Karpas-422 (cell line): ENCODE measurements at regions not wholly inside any gene's neighbourhood (a gene's known extent, or its start where the extent isn't known, plus 50 kb on each side); places are given as distances from the start of the nearest gene placed in this dataset.
"Not testable (repeated sequence)": the region's sequence is repeated elsewhere in the genome, so short reads cannot be mapped to it uniquely, and the experiment has no call there.

Experiments
- DNase-seq: peaks from one replicate; pipeline ENCODE4 v3.0.0-alpha.2; 2015
- H2AFZ ChIP-seq: fragments of 200-600 bp; sonication (generic); 2 replicates; pipeline ENCODE4 v1.6.1; 2014; ENCODE audit warnings: antibody characterized with exemption, low read length, mixed read lengths
- H3K27ac ChIP-seq: fragments of 200-600 bp; sonication (generic); 2 replicates; pipeline ENCODE4 v1.5.1; 2014; ENCODE audit warnings: mild to moderate bottlenecking, low read length, moderate library complexity
- H3K27me3 ChIP-seq: fragments of 200-600 bp; sonication (generic); 2 replicates; pipeline ENCODE4 v1.6.1; 2014; ENCODE audit warnings: low read length, mixed read lengths
- H3K36me3 ChIP-seq: fragments of 200-600 bp; sonication (generic); 2 replicates; pipeline ENCODE4 v1.6.1; 2014; ENCODE audit warnings: low read length, mixed read lengths; ENCODE audit not compliant: insufficient read depth
- H3K4me1 ChIP-seq: fragments of 200-600 bp; sonication (generic); 2 replicates; pipeline ENCODE4 v1.6.1; 2014; ENCODE audit warnings: mild to moderate bottlenecking, low read length, mixed read lengths
- H3K4me2 ChIP-seq: fragments of 200-600 bp; sonication (generic); 2 replicates; pipeline ENCODE4 v1.6.1; 2014; ENCODE audit warnings: low read length, low read depth, mild to moderate bottlenecking; ENCODE audit not compliant: poor library complexity, severe bottlenecking
- H3K4me3 ChIP-seq: fragments of 200-600 bp; sonication (generic); 2 replicates; pipeline ENCODE4 v1.5.1; 2014; ENCODE audit warnings: mild to moderate bottlenecking, antibody characterized with exemption, low read length, mixed read lengths
- H3K79me2 ChIP-seq: fragments of 200-600 bp; sonication (generic); 2 replicates; pipeline ENCODE4 v1.6.1; 2014; ENCODE audit warnings: mild to moderate bottlenecking, low read length, mixed read lengths
- H3K9ac ChIP-seq: fragments of 200-600 bp; sonication (generic); 2 replicates; pipeline ENCODE4 v1.6.0; 2014; ENCODE audit warnings: low read length
- H3K9me2 ChIP-seq: fragments of 200-600 bp; sonication (generic), shearing (Covaris generic); replicated peaks from 2 replicates; pipeline ENCODE4 v1.6.0; 2014; ENCODE audit warnings: mild to moderate bottlenecking, low read length, moderate library complexity; ENCODE audit not compliant: insufficient read depth
- H3K9me3 ChIP-seq: fragments of 300-700, 200-600 bp; sonication (generic); 2 replicates; pipeline ENCODE4 v1.6.1; 2014; ENCODE audit warnings: low read length, mixed read lengths
- H4K20me1 ChIP-seq: fragments of 200-600 bp; sonication (generic); 2 replicates; pipeline ENCODE4 v1.6.1; 2014; ENCODE audit warnings: mild to moderate bottlenecking, antibody characterized with exemption, low read length, low read depth; ENCODE audit not compliant: insufficient read depth

DNA sequence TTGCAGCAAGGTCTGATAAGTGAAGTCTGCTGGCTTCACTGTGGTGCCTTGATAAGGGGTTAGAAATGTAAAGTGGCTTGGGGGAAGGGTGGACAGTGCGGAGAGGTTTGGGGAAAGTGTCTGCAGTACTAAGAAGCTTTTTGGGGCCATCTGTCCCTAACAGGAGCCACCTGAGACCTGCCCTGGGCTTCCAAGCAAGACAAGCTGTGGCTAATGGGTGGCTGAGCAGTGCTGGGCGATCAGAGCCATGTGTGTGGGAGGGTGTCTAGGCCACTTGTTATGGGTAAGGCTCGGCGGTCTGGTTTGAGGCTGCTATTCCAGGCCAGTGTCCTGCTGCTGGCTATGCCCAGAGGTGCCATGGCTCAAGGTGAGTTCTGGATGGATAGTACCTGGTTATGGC lies 185.4 kb upstream of the MTMR8 start:
- H3K27ac ChIP-seq: no peak overlapping the region
- no peak overlapping the region for H3K9ac ChIP-seq
- H3K9me3 ChIP-seq: no peaks in the 10 kb centered on the region
- DNase-seq: no peak
- H2AFZ ChIP-seq: no peak overlapping the region
- no peaks in the 10 kb centered on the region for H3K79me2 ChIP-seq
- no peaks in the 10 kb centered on the region for H4K20me1 ChIP-seq
- H3K9me2 ChIP-seq: no peaks in the 10 kb centered on the region
- H3K4me2 ChIP-seq: no peak overlapping the region
- no peak overlapping the region for H3K4me3 ChIP-seq
- no peaks in the 10 kb centered on the region for H3K4me1 ChIP-seq
- no peaks in the 10 kb centered on the region for H3K27me3 ChIP-seq
- no peaks in the 10 kb centered on the region for H3K36me3 ChIP-seq

DNA sequence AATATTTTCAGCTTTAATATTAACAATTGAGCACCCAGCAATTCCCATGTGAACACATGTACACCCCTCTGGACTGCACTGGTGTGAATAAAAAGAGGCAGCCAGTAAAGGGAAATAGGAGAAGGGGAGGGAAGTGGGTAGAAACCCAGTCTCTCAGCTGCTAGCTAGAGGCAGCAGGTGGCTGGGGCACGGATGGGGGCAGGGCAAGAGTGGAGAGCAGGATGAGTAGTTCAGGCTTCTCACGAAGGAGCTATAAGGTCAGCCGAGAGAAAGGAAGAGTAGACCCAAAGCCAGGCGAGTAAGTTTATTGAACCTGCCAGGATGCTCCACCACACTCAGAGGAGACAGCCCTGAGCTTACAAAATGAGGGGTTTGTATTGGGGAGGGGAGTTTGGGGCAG lies 184.8 kb upstream of the MTMR8 start:
- H4K20me1 ChIP-seq: no peaks in the 10 kb centered on the region
- H3K9ac ChIP-seq: no peak overlapping the region
- H3K4me2 ChIP-seq: no peak overlapping the region
- no peaks in the 10 kb centered on the region for H3K4me1 ChIP-seq
- H3K27me3 ChIP-seq: no peaks in the 10 kb centered on the region
- H3K27ac ChIP-seq: no peak overlapping the region
- no peak overlapping the region for H2AFZ ChIP-seq
- H3K36me3 ChIP-seq: no peaks in the 10 kb centered on the region
- H3K4me3 ChIP-seq: no peak overlapping the region
- no peaks in the 10 kb centered on the region for H3K9me3 ChIP-seq
- no peaks in the 10 kb centered on the region for H3K9me2 ChIP-seq
- no peaks in the 10 kb centered on the region for H3K79me2 ChIP-seq
- no peak for DNase-seq

DNA sequence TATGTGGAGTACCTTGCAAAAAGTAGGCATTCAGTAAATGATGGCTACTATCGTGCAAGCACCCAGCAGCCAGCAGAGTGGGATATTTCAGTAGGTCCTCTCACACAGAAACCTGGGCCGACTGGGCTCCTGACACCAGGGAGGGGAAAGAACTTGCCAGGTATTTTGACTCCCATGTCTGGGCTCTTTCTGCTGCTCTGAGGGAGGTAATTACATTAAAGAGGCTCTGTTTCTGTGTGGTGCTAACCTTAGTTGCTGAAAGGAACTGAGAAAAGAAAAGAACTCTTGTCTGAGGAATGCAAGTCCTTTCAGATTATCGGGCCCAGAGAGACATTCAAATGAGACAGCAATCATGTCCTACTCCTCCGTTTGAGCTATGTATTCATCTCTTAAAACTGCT lies 175.8 kb upstream of the MTMR8 start:
- no peak overlapping the region for H3K4me3 ChIP-seq
- no peaks in the 10 kb centered on the region for H3K36me3 ChIP-seq
- H3K79me2 ChIP-seq: no peaks in the 10 kb centered on the region
- H3K9me2 ChIP-seq: no peaks in the 10 kb centered on the region
- no peak overlapping the region for H3K9ac ChIP-seq
- no peaks in the 10 kb centered on the region for H4K20me1 ChIP-seq
- H3K4me1 ChIP-seq: no peaks in the 10 kb centered on the region
- H2AFZ ChIP-seq: no peak overlapping the region
- H3K4me2 ChIP-seq: no peak overlapping the region
- DNase-seq: no peak
- H3K27me3 ChIP-seq: no peaks in the 10 kb centered on the region
- H3K9me3 ChIP-seq: no peaks in the 10 kb centered on the region
- H3K27ac ChIP-seq: no peak overlapping the region

DNA sequence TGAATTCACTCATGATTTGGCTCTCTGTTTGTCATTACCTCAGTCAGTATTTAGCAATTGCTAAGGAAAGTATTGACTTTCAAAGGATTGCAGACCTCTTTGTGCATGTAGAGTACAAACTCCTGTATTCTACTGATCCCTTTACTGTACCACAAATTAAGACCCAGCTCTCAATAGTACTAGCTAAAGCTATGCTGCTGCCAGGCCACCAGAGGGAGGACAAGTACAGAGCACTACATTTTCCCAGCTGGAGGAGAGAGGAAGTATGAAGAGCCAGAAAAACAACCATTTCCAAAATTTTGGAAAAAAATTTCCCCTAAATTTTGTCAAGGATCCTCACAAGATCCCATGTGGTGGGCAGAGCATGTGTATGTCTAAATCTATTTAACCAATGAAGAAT lies 175.0 kb upstream of the MTMR8 start:
- peak; percentile 40 for DNase-seq
- H3K4me3 ChIP-seq: no peak overlapping the region
- no peaks in the 10 kb centered on the region for H3K36me3 ChIP-seq
- no peaks in the 10 kb centered on the region for H4K20me1 ChIP-seq
- H3K9me3 ChIP-seq: no peaks in the 10 kb centered on the region
- H2AFZ ChIP-seq: no peak overlapping the region
- no peaks in the 10 kb centered on the region for H3K4me1 ChIP-seq
- H3K4me2 ChIP-seq: no peak overlapping the region
- no peaks in the 10 kb centered on the region for H3K27me3 ChIP-seq
- no peaks in the 10 kb centered on the region for H3K9me2 ChIP-seq
- H3K27ac ChIP-seq: no peak overlapping the region
- H3K9ac ChIP-seq: no peak overlapping the region
- H3K79me2 ChIP-seq: no peaks in the 10 kb centered on the region

DNA sequence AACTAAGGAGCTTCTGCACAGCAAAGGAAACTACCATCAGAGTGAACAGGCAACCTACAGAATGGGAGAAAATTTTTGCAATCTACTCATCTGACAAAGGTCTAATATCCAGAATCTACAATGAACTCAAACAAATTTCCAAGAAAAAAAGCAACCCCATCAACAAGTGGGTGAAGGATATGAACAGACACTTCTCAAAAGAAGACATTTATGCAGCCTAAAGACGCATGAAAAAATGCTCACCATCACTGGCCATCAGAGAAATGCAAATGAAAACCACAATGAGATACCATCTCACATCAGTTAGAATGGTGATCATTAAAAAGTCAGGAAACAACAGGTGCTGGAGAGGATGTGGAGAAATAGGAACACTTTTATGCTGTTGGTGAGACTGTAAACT lies 170.1 kb upstream of the MTMR8 start:
- not testable (repeated sequence) for H2AFZ ChIP-seq, H3K27ac ChIP-seq, H3K9ac ChIP-seq, H3K4me3 ChIP-seq, H4K20me1 ChIP-seq, H3K4me2 ChIP-seq, H3K9me3 ChIP-seq, H3K36me3 ChIP-seq, H3K4me1 ChIP-seq, H3K79me2 ChIP-seq, H3K9me2 ChIP-seq, DNase-seq, H3K27me3 ChIP-seq

DNA sequence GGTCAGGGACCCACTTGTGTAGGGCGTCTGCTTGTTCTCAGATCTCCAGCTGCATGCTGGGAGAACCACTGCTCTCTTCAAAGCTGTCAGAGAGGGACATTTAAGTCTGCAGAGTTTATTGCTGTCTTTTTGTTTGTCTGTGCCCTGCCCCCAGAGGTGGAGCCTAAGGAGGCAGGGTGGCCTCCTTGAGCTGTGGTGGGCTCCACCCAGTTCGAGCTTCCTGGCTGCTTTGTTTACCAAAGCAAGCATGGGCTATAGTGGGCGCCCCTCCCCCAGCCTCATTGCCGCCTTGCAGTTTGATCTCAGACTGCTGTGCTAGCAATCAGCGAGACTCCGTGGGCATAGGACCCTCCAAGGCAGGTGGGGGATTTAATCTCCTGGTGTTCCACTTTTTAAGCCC lies 154.0 kb upstream of the MTMR8 start:
- not testable (repeated sequence) for H3K4me1 ChIP-seq, H3K9me3 ChIP-seq, H2AFZ ChIP-seq, H3K36me3 ChIP-seq, H3K9me2 ChIP-seq, H3K4me2 ChIP-seq, H3K9ac ChIP-seq, H3K27me3 ChIP-seq, H3K27ac ChIP-seq, H3K79me2 ChIP-seq, DNase-seq, H3K4me3 ChIP-seq, H4K20me1 ChIP-seq

DNA sequence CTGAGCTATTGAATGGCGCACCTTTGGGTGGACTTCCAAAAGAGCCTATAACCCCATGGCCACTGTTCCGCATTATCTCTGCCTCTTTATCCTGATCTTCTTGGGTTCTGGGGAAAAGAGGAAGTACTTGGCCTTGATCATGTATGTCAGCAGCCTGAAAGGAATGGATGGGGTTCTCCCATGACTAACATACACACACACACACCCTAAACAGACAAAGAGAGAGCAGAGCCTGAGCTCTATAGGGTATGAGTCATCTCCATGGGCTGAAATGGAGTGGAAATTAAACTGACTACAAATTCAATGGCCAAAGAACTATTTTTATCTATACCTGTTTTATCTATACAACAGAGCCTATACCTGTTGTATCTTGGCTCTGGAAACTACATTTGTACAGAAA lies 141.5 kb upstream of the MTMR8 start:
- H3K9ac ChIP-seq: no peak overlapping the region
- H3K27me3 ChIP-seq: no peaks in the 10 kb centered on the region
- H4K20me1 ChIP-seq: no peaks in the 10 kb centered on the region
- H3K9me2 ChIP-seq: no peaks in the 10 kb centered on the region
- no peaks in the 10 kb centered on the region; the same call in 1 of the 2 replicates for H3K9me3 ChIP-seq
- H3K4me1 ChIP-seq: no peaks in the 10 kb centered on the region
- H2AFZ ChIP-seq: no peak overlapping the region
- H3K79me2 ChIP-seq: no peaks in the 10 kb centered on the region
- no peaks in the 10 kb centered on the region for H3K36me3 ChIP-seq
- H3K27ac ChIP-seq: no peak overlapping the region
- no peak overlapping the region for H3K4me2 ChIP-seq
- DNase-seq: no peak
- no peak overlapping the region for H3K4me3 ChIP-seq
